Mesendoderm (in vitro differentiated cells): ENCODE measurements at regions not wholly inside any gene's neighbourhood (a gene's known extent, or its start where the extent isn't known, plus 50 kb on each side); places are given as distances from the start of the nearest gene placed in this dataset.

Experiments
- DNase-seq: peaks from one replicate; pipeline ENCODE4 v3.0.0; 2013
- H2AK5ac ChIP-seq: 2 replicates; pipeline ENCODE4 v1.6.1; 2013; ENCODE audit warnings: low read length, inconsistent platforms
- H2BK120ac ChIP-seq: 2 replicates; pipeline ENCODE4 v1.6.1; 2013; ENCODE audit warnings: low read depth, mild to moderate bottlenecking, low read length, moderate library complexity, mixed read lengths
- H2BK15ac ChIP-seq: replicated peaks from 2 replicates; pipeline ENCODE4 v1.6.1; 2013; ENCODE audit warnings: low read depth, mild to moderate bottlenecking, moderate library complexity
- H2BK5ac ChIP-seq: 2 replicates; pipeline ENCODE4 v1.6.1; 2013; ENCODE audit warnings: low read length, inconsistent platforms
- H3K18ac ChIP-seq: 2 replicates; pipeline ENCODE4 v1.6.1; 2013; ENCODE audit warnings: mild to moderate bottlenecking, low read length, mixed read lengths
- H3K23ac ChIP-seq: one replicate; pipeline ENCODE4 v1.6.1; 2013; ENCODE audit warnings: low read length
- H3K27ac ChIP-seq: 2 replicates; pipeline ENCODE4 v1.5.1; 2013; ENCODE audit warnings: low read depth, mild to moderate bottlenecking, inconsistent platforms, low read length, moderate library complexity
- H3K27me3 ChIP-seq: 2 replicates; pipeline ENCODE4 v1.6.1; 2013; ENCODE audit warnings: low read length, control low read depth, mild to moderate bottlenecking, inconsistent platforms; ENCODE audit not compliant: insufficient read depth, poor library complexity
- H3K36me3 ChIP-seq: 2 replicates; pipeline ENCODE4 v1.6.1; 2013; ENCODE audit warnings: low read length, inconsistent platforms; ENCODE audit not compliant: control insufficient read depth, insufficient read depth
- H3K4ac ChIP-seq: one replicate; pipeline ENCODE4 v1.6.1; 2013; ENCODE audit warnings: low read depth, mild to moderate bottlenecking, low read length, moderate library complexity
- H3K4me1 ChIP-seq: 2 replicates; pipeline ENCODE4 v1.6.1; 2013; ENCODE audit warnings: low read depth, low read length, inconsistent platforms; ENCODE audit not compliant: control insufficient read depth
- H3K4me2 ChIP-seq: 2 replicates; pipeline ENCODE4 v1.6.1; 2013; ENCODE audit warnings: low read length
- H3K4me3 ChIP-seq: 2 replicates; pipeline ENCODE4 v1.5.1; 2013; ENCODE audit warnings: mild to moderate bottlenecking, low read length
- H3K56ac ChIP-seq: one replicate; pipeline ENCODE4 v1.6.1; 2013; ENCODE audit warnings: low read length
- H3K79me1 ChIP-seq: 2 replicates; pipeline ENCODE4 v1.6.1; 2013; ENCODE audit warnings: low read length, inconsistent platforms
- H3K79me2 ChIP-seq: 2 replicates; pipeline ENCODE4 v1.6.1; 2013; ENCODE audit warnings: mild to moderate bottlenecking, low read length; ENCODE audit not compliant: control insufficient read depth, insufficient read depth
- H3K9ac ChIP-seq: 2 replicates; pipeline ENCODE4 v1.6.1; 2013; ENCODE audit warnings: low read length, inconsistent platforms
- H4K5ac ChIP-seq: one replicate; pipeline ENCODE4 v1.6.1; 2013; ENCODE audit warnings: low read length
- H4K8ac ChIP-seq: one replicate; pipeline ENCODE4 v1.6.1; 2013; ENCODE audit warnings: low read depth, mild to moderate bottlenecking, control low read depth, low read length, moderate library complexity
- WGBS: extraction: QIAGEN DNeasy Blood & Tissue Kit; methylation state at CpG from one replicate; pipeline ENCODE4 v1.1.7; 2013; ENCODE audit warnings: low lambda C conversion rate, missing lambda C conversion rate; ENCODE audit not compliant: insufficient coverage; ENCODE audit errors: extremely low coverage; 5-methylcytosine and 5-hydroxymethylcytosine counted together

GRCh38 chr14:87397499-87397898, 595.5 kb downstream of the GALC start:
- H3K79me2 ChIP-seq, result no peaks in the 10 kb centered on the region
- no peak overlapping the region for H4K8ac ChIP-seq
- WGBS, result no CpG with 5 or more reads among the region's 4 CpGs
- H2AK5ac ChIP-seq, result no peak overlapping the region
- H3K23ac ChIP-seq, result no peak overlapping the region
- H3K36me3 ChIP-seq, result no peaks in the 10 kb centered on the region
- no peaks in the 10 kb centered on the region for H3K27me3 ChIP-seq
- no peak overlapping the region for H2BK120ac ChIP-seq
- no peaks in the 10 kb centered on the region for H3K4me1 ChIP-seq
- H3K9ac ChIP-seq, result no peak overlapping the region
- H4K5ac ChIP-seq, result no peak overlapping the region
- DNase-seq, result no peak
- H3K79me1 ChIP-seq, result no peaks in the 10 kb centered on the region
- H3K4me3 ChIP-seq, result no peak overlapping the region
- H3K27ac ChIP-seq, result no peak overlapping the region
- H2BK5ac ChIP-seq, result no peak overlapping the region
- H3K56ac ChIP-seq, result no peak overlapping the region
- H3K4me2 ChIP-seq, result no peak overlapping the region
- no peak overlapping the region for H3K4ac ChIP-seq
- no peak overlapping the region for H3K18ac ChIP-seq
- no peak overlapping the region for H2BK15ac ChIP-seq

- H3K4me2 ChIP-seq, result no peak overlapping the region
- no peak overlapping the region for H3K4me3 ChIP-seq
- no peaks in the 10 kb centered on the region for H3K4me1 ChIP-seq
- WGBS, result no CpG with 5 or more reads among the region's 5 CpGs
- H3K79me1 ChIP-seq, result no peaks in the 10 kb centered on the region
- no peak overlapping the region for H3K27ac ChIP-seq
- no peak overlapping the region for H2AK5ac ChIP-seq
- H4K8ac ChIP-seq, result no peak overlapping the region
- no peak overlapping the region for H3K56ac ChIP-seq
- no peak overlapping the region for H3K23ac ChIP-seq
- H3K18ac ChIP-seq, result no peak overlapping the region
- no peak overlapping the region for H2BK15ac ChIP-seq
- no peak for DNase-seq
- no peaks in the 10 kb centered on the region for H3K36me3 ChIP-seq
- H3K9ac ChIP-seq, result no peak overlapping the region
- no peak overlapping the region for H2BK120ac ChIP-seq
- no peak overlapping the region for H2BK5ac ChIP-seq
- no peaks in the 10 kb centered on the region for H3K79me2 ChIP-seq
- no peak overlapping the region for H4K5ac ChIP-seq
- H3K27me3 ChIP-seq, result no peaks in the 10 kb centered on the region
- H3K4ac ChIP-seq, result no peak overlapping the region
Observed at GRCh38 chr14:87391066-87391465, 601.9 kb downstream of the GALC start.

DNA sequence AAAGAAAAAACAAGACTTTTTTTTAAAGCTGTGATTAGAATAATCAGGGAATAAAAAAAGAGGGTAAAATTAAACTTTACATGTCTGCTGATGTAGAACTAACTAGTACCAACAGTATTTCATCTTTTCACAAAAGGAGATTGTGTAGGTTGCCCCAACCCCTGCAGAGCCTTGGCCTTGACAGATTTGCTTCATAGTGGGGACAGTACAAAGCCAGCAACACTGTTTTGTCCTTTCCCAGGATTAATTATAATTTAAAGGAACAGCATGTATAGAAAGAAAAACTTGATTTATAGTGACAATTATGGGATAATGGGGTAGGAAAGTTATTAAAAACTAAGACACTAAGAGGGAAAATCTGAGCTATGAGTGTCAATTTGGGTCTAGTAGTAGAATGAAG, 604.0 kb downstream of the GALC start:
- H3K4me1 ChIP-seq, result no peaks in the 10 kb centered on the region
- no peak overlapping the region for H3K4me2 ChIP-seq
- H2AK5ac ChIP-seq, result no peak overlapping the region
- no peak overlapping the region for H4K5ac ChIP-seq
- H3K79me2 ChIP-seq, result no peaks in the 10 kb centered on the region
- no peak overlapping the region for H3K56ac ChIP-seq
- no peak overlapping the region for H3K27ac ChIP-seq
- H3K27me3 ChIP-seq, result no peaks in the 10 kb centered on the region
- no peak overlapping the region for H3K23ac ChIP-seq
- H3K36me3 ChIP-seq, result no peaks in the 10 kb centered on the region
- no peak overlapping the region for H3K4ac ChIP-seq
- H3K79me1 ChIP-seq, result no peaks in the 10 kb centered on the region
- no peak overlapping the region for H2BK15ac ChIP-seq
- H3K9ac ChIP-seq, result no peak overlapping the region
- no peak overlapping the region for H2BK5ac ChIP-seq
- no peak overlapping the region for H3K4me3 ChIP-seq
- no peak overlapping the region for H3K18ac ChIP-seq
- no peak overlapping the region for H2BK120ac ChIP-seq
- DNase-seq, result no peak
- no peak overlapping the region for H4K8ac ChIP-seq

DNA sequence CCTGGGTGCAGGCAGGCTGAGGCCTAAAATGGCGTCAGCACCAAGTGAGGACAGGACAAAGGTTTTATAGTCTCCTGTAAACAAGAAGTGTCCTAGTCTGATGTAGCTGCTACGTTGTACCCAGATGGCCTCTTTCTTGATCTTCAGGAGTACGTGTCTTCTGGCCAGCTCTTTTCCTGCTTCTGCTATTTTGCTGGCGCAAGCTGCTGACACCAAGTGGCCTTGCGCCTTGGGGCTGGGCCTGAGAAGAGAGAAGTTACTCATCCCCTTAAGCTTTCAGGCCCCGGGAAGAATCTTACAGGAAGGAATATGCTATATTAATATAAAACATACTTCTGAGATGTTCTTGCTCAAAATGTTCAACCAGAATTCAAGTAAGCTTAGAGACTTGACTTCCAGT, 605.2 kb downstream of the GALC start:
- Histone ChIP-seq H2BK15ac (no peak overlapping the region), H3K18ac (no peak overlapping the region), H3K4me3 (no peak overlapping the region), H3K4me2 (no peak overlapping the region), H2BK5ac (no peak overlapping the region), H2BK120ac (no peak overlapping the region), H3K79me1 (no peaks in the 10 kb centered on the region), H3K27ac (no peak overlapping the region), H2AK5ac (no peak overlapping the region), H3K4me1 (no peaks in the 10 kb centered on the region), H3K4ac (no peak overlapping the region), H3K27me3 (no peaks in the 10 kb centered on the region), H3K9ac (no peak overlapping the region), H4K5ac (no peak overlapping the region), H3K36me3 (no peaks in the 10 kb centered on the region), H3K56ac (no peak overlapping the region), H4K8ac (no peak overlapping the region), H3K23ac (no peak overlapping the region), H3K79me2 (no peaks in the 10 kb centered on the region)
- no peak for DNase-seq
- WGBS, result no CpG with 5 or more reads among the region's 6 CpGs

DNA sequence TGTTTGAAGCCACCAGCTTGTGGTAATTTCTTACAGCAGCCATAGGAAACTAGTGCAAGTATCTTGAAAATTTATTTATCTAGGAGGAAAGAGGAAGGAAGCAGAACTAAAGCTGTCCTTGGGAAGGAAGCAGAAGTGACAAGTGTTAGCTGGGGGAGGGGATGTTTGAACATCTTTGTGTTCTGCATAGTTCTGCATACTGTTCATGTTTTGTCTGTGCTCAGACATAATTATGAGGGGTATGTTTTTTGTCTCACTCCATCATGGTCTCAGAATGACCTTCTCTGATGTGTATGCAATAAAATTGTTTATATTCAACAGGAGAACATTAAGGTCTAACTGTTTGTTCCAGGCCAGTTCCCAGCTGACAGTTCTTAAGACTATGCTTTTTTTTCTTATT, 606.5 kb downstream of the GALC start:
- no peak for DNase-seq
- Histone ChIP-seq H4K8ac (no peak overlapping the region), H3K23ac (no peak overlapping the region), H3K79me1 (no peaks in the 10 kb centered on the region), H2BK15ac (peak overlapping the region; percentile 94), H3K9ac (no peak overlapping the region), H3K4me1 (no peaks in the 10 kb centered on the region), H3K36me3 (no peaks in the 10 kb centered on the region), H3K4me3 (no peak overlapping the region), H3K56ac (no peak overlapping the region), H3K27ac (no peak overlapping the region), H2BK120ac (no peak overlapping the region), H2BK5ac (no peak overlapping the region), H3K18ac (no peak overlapping the region), H4K5ac (no peak overlapping the region), H3K27me3 (no peaks in the 10 kb centered on the region), H3K4ac (no peak overlapping the region), H2AK5ac (no peak overlapping the region), H3K79me2 (no peaks in the 10 kb centered on the region), H3K4me2 (no peak overlapping the region)

GRCh38 chr14:87380054-87380453, 612.9 kb downstream of the GALC start:
- H4K8ac ChIP-seq, result no peak overlapping the region
- H3K9ac ChIP-seq, result no peak overlapping the region
- H3K4me3 ChIP-seq, result no peak overlapping the region
- no peak overlapping the region for H3K18ac ChIP-seq
- no peaks in the 10 kb centered on the region for H3K4me1 ChIP-seq
- H2BK120ac ChIP-seq, result no peak overlapping the region
- H2BK15ac ChIP-seq, result no peak overlapping the region
- no peak for DNase-seq
- H3K79me1 ChIP-seq, result no peaks in the 10 kb centered on the region
- H3K23ac ChIP-seq, result no peak overlapping the region
- no CpG with 5 or more reads among the region's 2 CpGs for WGBS
- H3K4ac ChIP-seq, result no peak overlapping the region
- no peak overlapping the region for H3K56ac ChIP-seq
- H3K36me3 ChIP-seq, result no peaks in the 10 kb centered on the region
- no peak overlapping the region for H3K27ac ChIP-seq
- no peak overlapping the region for H4K5ac ChIP-seq
- no peak overlapping the region for H3K4me2 ChIP-seq
- H3K27me3 ChIP-seq, result no peaks in the 10 kb centered on the region
- H2BK5ac ChIP-seq, result no peak overlapping the region
- no peak overlapping the region for H2AK5ac ChIP-seq
- H3K79me2 ChIP-seq, result no peaks in the 10 kb centered on the region
